Cardiac muscle cell (in vitro differentiated cells and primary cell): ENCODE measurements at regions not wholly inside any gene's neighbourhood (a gene's known extent, or its start where the extent isn't known, plus 50 kb on each side); places are given as distances from the start of the nearest gene placed in this dataset.

ENCODE experiments used
- DNase-seq, 2 donors: peaks; one replicate each; pipeline versions ENCODE4 v3.0.0 to v3.0.0-alpha.2; 2010 to 2017; ENCODE audit warnings: low read depth in 1 of 2, low spot score in 1 of 2
- H3K27ac ChIP-seq: fragments of 200-600 bp; sonication (generic); 2 replicates; pipeline ENCODE4 v1.5.1; 2016
- H3K27me3 ChIP-seq: fragments of 200-600 bp; sonication (generic); 2 replicates; pipeline ENCODE4 v1.6.0; 2016; ENCODE audit warnings: control low read depth
- H3K36me3 ChIP-seq: fragments of 200-600 bp; sonication (generic); 2 replicates; pipeline ENCODE4 v1.5.1; 2016; ENCODE audit warnings: control low read depth
- H3K4me1 ChIP-seq: fragments of 200-600 bp; sonication (generic); 2 replicates; pipeline ENCODE4 v1.8.1; 2017; ENCODE audit warnings: low read depth, mild to moderate bottlenecking, mixed run types
- H3K4me3 ChIP-seq: fragments of 200-600 bp; sonication (generic); 2 replicates; pipeline ENCODE4 v1.5.1; 2016; ENCODE audit warnings: mild to moderate bottlenecking
- H3K9me3 ChIP-seq: fragments of 200-600 bp; sonication (generic); 2 replicates; pipeline ENCODE4 v1.5.1; 2017; ENCODE audit warnings: low read depth, mild to moderate bottlenecking, control low read depth
- TF ChIP-seq, protein P1 (sequence below): IDR thresholded peaks from 2 replicates; pipeline ENCODE4 v1.5.1; 2012; ENCODE audit warnings: low read depth, mild to moderate bottlenecking, low read length

DNA sequence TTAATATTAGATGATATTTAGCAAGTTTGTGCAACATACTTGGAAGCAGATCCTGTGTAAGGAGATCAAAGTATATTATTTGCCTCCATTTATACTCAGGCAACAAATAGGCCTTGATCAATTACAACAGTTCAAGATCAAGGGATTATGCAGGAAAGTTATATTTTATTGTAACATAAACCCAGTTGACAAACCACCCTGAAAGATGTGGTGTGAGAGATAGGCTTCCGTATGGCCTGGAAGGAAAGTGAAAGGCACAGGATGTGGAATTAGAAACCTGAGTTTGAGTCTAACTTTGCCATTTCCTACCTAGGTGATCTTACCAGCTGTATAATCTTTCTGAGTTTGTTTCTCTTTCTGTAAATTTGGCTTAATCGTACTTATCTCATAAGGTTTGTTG, 284.1 kb downstream of the BMP4 start:
- H3K36me3 ChIP-seq: no peaks in the 10 kb centered on the region
- no peak for DNase-seq
- no peaks in the 10 kb centered on the region for H3K27me3 ChIP-seq
- no peaks in the 10 kb centered on the region for H3K4me1 ChIP-seq
- H3K27ac ChIP-seq: no peak overlapping the region
- no peaks in the 10 kb centered on the region for H3K9me3 ChIP-seq
- no peak overlapping the region for H3K4me3 ChIP-seq
- TF ChIP-seq, protein P1, sequence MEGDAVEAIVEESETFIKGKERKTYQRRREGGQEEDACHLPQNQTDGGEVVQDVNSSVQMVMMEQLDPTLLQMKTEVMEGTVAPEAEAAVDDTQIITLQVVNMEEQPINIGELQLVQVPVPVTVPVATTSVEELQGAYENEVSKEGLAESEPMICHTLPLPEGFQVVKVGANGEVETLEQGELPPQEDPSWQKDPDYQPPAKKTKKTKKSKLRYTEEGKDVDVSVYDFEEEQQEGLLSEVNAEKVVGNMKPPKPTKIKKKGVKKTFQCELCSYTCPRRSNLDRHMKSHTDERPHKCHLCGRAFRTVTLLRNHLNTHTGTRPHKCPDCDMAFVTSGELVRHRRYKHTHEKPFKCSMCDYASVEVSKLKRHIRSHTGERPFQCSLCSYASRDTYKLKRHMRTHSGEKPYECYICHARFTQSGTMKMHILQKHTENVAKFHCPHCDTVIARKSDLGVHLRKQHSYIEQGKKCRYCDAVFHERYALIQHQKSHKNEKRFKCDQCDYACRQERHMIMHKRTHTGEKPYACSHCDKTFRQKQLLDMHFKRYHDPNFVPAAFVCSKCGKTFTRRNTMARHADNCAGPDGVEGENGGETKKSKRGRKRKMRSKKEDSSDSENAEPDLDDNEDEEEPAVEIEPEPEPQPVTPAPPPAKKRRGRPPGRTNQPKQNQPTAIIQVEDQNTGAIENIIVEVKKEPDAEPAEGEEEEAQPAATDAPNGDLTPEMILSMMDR: no peak

DNA sequence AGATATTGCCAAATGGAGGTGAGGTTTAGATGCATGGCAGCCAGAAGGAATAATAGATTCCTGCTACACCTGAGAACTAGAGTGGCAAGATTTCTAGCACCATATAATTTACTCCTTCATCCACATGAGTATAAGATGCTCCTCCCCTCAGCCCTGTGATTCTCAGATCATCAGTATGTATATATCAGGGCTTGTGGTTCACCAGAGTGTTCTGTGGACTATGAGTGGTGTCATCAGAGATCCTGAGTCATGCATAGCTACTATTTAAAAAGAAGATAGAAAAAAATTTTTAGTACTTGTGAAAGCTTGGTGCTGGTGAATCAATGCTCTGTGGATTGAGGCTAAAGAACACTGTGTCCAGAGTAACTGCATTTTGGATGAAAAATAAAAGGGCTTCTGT, 285.9 kb downstream of the BMP4 start:
- no peaks in the 10 kb centered on the region for H3K4me1 ChIP-seq
- TF ChIP-seq, protein P1: no peak
- DNase-seq: peak in 1 of 2 donors; percentile 85
- H3K4me3 ChIP-seq: no peak overlapping the region
- H3K27ac ChIP-seq: no peak overlapping the region
- H3K27me3 ChIP-seq: no peaks in the 10 kb centered on the region
- H3K36me3 ChIP-seq: no peaks in the 10 kb centered on the region
- no peaks in the 10 kb centered on the region for H3K9me3 ChIP-seq

DNA sequence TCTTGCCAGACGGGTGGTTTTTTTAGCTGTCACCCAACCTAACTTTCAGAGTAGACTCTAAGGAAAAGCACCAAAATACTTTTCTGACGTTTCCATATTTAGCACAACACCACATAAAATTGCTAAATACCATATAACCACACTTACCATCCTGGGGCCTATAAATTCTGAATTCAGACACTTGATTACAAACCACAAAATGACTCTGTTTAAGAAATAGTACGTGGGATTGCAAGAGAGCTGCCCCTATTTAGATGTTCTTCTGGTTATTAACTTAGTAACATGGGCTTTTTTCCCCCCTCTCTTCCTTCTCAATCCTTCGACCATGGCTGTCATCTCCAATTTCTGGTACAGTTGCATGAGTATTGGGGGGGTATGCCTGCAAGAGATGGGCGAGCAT, 287.7 kb downstream of the BMP4 start:
- H3K27ac ChIP-seq: no peak overlapping the region
- no peaks in the 10 kb centered on the region for H3K27me3 ChIP-seq
- no peaks in the 10 kb centered on the region for H3K36me3 ChIP-seq
- H3K4me3 ChIP-seq: no peak overlapping the region
- H3K9me3 ChIP-seq: no peaks in the 10 kb centered on the region
- DNase-seq: peak in 1 of 2 donors; percentile 41
- TF ChIP-seq, protein P1: no peak
- H3K4me1 ChIP-seq: peaks cover 2% of the 10 kb centered on the region

DNA sequence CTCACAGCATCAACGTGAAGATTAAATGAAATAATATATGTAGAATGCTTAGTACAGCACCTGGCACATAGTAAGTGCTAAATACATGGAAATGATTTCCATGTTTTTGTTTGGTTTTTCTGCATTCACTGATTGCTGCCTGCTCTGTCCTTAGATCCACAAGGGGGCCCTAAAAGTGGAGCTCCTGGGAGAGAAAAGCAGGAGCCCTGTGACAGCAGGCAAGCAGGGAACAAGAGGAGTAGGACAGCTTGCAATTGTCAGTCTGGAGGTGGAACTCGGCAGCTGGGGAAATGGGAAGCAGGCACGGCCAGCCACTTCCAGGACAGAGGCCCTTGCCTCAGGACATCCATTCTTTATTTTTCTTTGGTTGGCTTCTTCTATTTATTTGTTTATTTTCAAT, 292.9 kb downstream of the BMP4 start:
- DNase-seq: peak; percentile 41 to 46
- Histone ChIP-seq H3K27ac (no peak overlapping the region), H3K27me3 (no peaks in the 10 kb centered on the region), H3K4me3 (no peak overlapping the region), H3K4me1 (peaks cover 3% of the 10 kb centered on the region), H3K9me3 (peaks cover 4% of the 10 kb centered on the region), H3K36me3 (no peaks in the 10 kb centered on the region)
- TF ChIP-seq, protein P1: peak; percentile 46

DNA sequence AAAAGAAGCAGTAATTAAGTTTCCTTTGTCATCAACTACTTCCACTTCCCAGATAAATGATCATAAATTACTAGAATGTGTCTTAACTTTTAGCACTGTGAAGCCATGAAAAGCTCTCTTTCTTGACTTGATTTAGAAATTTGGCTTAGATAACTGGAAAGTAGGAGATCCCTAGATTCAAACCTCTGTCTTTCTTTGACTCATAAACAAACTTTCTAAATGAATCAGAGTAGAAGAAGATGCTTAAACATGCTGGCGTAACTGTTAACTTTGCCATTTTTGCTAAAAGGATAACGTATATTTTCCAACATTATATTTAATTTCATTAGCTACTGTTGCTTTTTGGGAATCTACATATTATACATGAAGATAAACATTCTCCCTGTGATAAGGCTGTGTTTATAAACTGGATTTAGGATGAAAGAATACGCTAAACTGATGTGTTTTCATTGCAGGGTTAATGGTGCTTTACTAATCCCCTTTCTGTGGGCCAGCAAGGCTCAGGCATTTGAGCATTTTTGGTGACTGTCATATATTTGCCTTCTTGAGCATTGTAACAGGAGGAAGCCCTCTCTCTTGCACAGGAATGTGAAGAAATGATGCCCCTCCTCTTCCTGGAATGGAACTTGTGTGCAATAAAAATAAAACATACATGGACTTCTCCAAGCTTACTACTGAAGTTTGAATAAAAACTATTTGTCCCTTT, 301.4 kb downstream of the BMP4 start:
- TF ChIP-seq, protein P1: no peak
- Histone ChIP-seq H3K27ac (no peak overlapping the region), H3K36me3 (no peaks in the 10 kb centered on the region), H3K4me1 (peaks cover 7% of the 10 kb centered on the region), H3K27me3 (no peaks in the 10 kb centered on the region), H3K4me3 (no peak overlapping the region), H3K9me3 (no peaks in the 10 kb centered on the region)
- no peak for DNase-seq

DNA sequence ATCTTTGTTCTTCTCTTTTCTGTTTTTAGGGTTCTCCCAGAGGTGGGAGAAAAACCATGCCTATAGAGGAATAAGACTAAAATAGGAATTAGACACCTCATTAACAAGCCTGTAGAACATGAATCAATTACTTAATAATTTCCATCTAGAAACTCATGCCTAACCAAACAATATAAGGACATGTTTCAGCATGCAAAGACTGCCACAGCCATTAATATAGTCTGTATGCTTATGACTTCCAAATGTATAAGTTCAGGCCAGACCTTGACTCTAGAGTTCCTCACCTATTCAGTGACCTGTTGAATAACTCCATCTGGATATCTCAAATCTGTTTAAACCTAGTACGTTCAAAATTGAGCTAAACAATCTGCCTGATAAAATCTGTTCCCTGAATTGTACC, 304.6 kb downstream of the BMP4 start:
- DNase-seq: no peak
- Histone ChIP-seq H3K9me3 (no peaks in the 10 kb centered on the region), H3K4me1 (peaks cover 7% of the 10 kb centered on the region), H3K27me3 (no peaks in the 10 kb centered on the region), H3K4me3 (no peak overlapping the region), H3K27ac (no peak overlapping the region), H3K36me3 (no peaks in the 10 kb centered on the region)
- TF ChIP-seq, protein P1: no peak
